T47D (cell line): ENCODE measurements at regions not wholly inside any gene's neighbourhood (a gene's known extent, or its start where the extent isn't known, plus 50 kb on each side); places are given as distances from the start of the nearest gene placed in this dataset.

Experiments used
- DNase-seq, 2 experiments: peaks; one replicate each; pipeline versions ENCODE4 v3.0.0 to v3.0.0-alpha.2; 2011 to 2012; ENCODE audit warnings: low read depth in 1 of 2, low spot score in 1 of 2
- JUND ChIP-seq: IDR thresholded peaks from 2 replicates; pipeline ENCODE4 v1.6.1; 2012; ENCODE audit warnings: low read depth
- in situ Hi-C: cut with HindIII; loops from 2 replicates; pipeline ENCODE4 v1.10.0; 2016; ENCODE audit warnings: low sequenced_read_pairs, low pct_unique_long_range_greater_than_20kb

- no peak for DNase-seq
- in situ Hi-C loops = no loop called here
- no peak for TF ChIP-seq JUND
Measured at GRCh38 chr5:86806206-86806605, 188.5 kb downstream of the COX7C start.

GRCh38 chr5:86807046-86808031 lies 189.6 kb downstream of the COX7C start:
- in situ Hi-C loops = no loop called here
- no peak for TF ChIP-seq JUND
- DNase-seq = peak in 1 of 2 experiments; percentile 12

- in situ Hi-C loops = no loop called here
- TF ChIP-seq JUND = no peak
- no peak for DNase-seq
Measured at GRCh38 chr5:86814315-86814714, 196.6 kb downstream of the COX7C start.

- no peak for DNase-seq
- no peak for TF ChIP-seq JUND
- in situ Hi-C loops = no loop called here
Measured at GRCh38 chr5:86814907-86815306, 197.2 kb downstream of the COX7C start.

GRCh38 chr5:86824637-86825036 lies 206.9 kb downstream of the COX7C start:
- no peak for DNase-seq
- no peak for TF ChIP-seq JUND
- in situ Hi-C loops = no loop called here

- no peak for DNase-seq
- in situ Hi-C loops = no loop called here
- TF ChIP-seq JUND = no peak
Measured at GRCh38 chr5:86831128-86831527, 213.4 kb downstream of the COX7C start.

- no peak for DNase-seq
- TF ChIP-seq JUND = no peak
- in situ Hi-C loops = no loop called here
Measured at GRCh38 chr5:86833868-86834267, 216.1 kb downstream of the COX7C start.

- TF ChIP-seq JUND = no peak
- in situ Hi-C loops = no loop called here
- DNase-seq = no peak
Measured at GRCh38 chr5:86837610-86838009, 219.9 kb downstream of the COX7C start.

- TF ChIP-seq JUND = no peak
- no peak for DNase-seq
- in situ Hi-C loops = no loop called here
Measured at GRCh38 chr5:86838083-86838482, 220.3 kb downstream of the COX7C start.

GRCh38 chr5:86841000-86841644 lies 223.4 kb downstream of the COX7C start:
- DNase-seq = no peak
- in situ Hi-C loops = no loop called here
- TF ChIP-seq JUND = no peak

- no peak for TF ChIP-seq JUND
- no peak for DNase-seq
- in situ Hi-C loops = no loop called here
Measured at GRCh38 chr5:86858442-86858841, 240.7 kb downstream of the COX7C start.

- in situ Hi-C loops = no loop called here
- DNase-seq = no peak
- TF ChIP-seq JUND = no peak
Measured at GRCh38 chr5:86861512-86861911, 243.8 kb downstream of the COX7C start.

- no peak for DNase-seq
- no peak for TF ChIP-seq JUND
- in situ Hi-C loops = no loop called here
Measured at GRCh38 chr5:86862093-86862492, 244.4 kb downstream of the COX7C start.
